ENCODE measurements at regions not wholly inside any gene's neighbourhood (a gene's known extent, or its start where the extent isn't known, plus 50 kb on each side); places are given as distances from the start of the nearest gene placed in this dataset.

GRCh38 chr3:40705663-40706062 lies 180.9 kb downstream of the ZNF621 start:
- DNase-seq = no peak

DNA sequence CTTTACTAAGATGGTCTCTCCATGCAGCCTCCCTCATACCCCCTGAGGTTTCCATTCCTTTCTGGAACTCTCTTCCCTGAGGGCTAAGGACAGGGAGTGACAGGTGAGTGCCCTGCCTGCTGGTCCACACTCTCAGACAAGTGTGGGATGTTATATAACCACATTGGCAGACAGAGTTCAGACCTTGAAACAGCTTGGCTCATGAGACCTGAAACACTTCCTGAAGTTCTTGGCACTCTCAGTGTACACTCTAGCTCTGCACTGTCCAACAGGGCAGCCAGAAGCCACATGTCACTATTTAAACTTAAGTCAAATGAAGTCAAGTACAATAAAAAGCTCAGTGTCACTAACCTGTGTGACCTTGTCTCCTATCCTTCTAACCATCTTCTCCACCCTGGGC lies 188.5 kb downstream of the ZNF621 start:
- no peak for DNase-seq

GRCh38 chr3:40713795-40714194 lies 189.0 kb downstream of the ZNF621 start:
- DNase-seq = no peak

DNA sequence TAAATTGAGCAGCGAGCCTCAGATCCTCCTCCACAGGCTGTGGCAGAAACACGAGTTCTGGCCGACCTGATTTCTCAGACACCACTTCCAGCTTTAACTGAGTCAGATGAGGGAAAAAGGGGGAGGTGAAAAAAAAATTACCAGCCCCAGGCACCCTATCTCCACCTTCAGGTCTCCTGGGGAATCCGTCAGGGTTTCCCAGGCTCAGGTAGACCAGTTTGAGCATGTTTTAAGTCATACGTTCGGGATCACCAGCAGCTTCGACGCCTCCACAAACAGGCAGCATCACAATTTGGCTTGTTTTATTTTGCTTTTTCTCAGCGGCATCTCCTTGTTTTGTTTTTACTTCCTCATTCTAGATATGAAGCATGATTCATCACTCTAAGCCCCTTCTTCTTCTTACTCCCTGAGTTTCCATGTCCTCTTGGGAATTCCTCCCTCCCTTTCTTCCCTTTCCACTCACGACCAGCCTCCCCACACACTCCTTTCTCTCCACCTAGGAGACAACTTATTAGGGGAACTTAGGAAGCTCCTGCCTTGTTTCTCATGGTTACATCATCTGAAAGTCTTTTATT lies 190.1 kb downstream of the ZNF621 start:
- DNase-seq = no peak

DNA sequence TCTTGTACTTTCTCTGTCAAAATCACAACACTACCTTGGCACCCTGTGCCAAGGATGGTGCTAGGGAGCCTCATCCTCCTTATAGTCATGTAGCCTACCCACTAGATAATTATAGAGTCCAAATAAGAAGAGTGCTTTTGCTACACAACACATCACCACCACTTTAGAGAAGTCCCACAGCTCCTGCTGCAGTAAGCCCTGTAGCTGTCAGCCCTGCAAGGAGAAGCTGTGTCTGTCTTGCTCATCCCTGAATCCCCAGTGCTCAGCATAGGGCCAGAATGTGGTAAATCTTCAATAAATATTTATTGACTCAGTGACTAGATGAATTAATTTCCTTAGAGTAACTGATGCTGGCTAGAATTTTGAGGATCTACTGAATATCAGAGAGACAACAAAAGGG lies 190.8 kb downstream of the ZNF621 start:
- no peak for DNase-seq

- no peak for DNase-seq
Observed at GRCh38 chr3:40717471-40717870, 192.7 kb downstream of the ZNF621 start.

- DNase-seq = no peak
Observed at GRCh38 chr3:40718209-40718608, 193.4 kb downstream of the ZNF621 start.

GRCh38 chr3:40718681-40719080 lies 193.9 kb downstream of the ZNF621 start:
- no peak for DNase-seq

GRCh38 chr3:40719660-40720287 lies 195.0 kb downstream of the ZNF621 start:
- DNase-seq = no peak

GRCh38 chr3:40720341-40720740 lies 195.6 kb downstream of the ZNF621 start:
- no peak for DNase-seq

GRCh38 chr3:40720863-40721262 lies 196.1 kb downstream of the ZNF621 start:
- DNase-seq = no peak

DNA sequence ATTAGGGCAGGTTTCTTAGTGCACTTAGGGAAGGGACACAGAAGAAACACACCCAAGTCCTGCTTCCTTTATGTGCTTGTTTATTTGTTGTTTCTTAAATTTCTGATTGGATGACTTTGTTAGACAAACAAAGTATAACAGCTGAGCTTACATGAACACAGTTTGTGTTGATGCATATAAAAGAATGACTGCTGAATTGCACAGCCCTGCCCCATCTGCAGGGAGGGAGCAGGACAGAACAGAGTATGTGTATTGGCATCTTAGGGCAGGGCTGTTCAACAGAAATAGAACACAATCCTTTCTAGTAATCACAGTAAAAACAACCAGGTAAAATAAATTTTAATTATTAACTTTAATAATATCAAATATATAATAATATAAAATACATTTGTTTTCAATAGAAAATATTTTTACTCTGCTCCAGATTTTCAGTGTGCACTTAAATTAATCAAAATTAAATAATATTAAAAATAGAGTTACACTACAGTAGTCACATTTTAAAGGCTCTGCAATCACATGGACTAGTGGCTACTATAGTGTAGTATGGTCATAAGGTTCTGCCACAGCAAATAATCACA lies 198.4 kb downstream of the ZNF621 start:
- no peak for DNase-seq

DNA sequence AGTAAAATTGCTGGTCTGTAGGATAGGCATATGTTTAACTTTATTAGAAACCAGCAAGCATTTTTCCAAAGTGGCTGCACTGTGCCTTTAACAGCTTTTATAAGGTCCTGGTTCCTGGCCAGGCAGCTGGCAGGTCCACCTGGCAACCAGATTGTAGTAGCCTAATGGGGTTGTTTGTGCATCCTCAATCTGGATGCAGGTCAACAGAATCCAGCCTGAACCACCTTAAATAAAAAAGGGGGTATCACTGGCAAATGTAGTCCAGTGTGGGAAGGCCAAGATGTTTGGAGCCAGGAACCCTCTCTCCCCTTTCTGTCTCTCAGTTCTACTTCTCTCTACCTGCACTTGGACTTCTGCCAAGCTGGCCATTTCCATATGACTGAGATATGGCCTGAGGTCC lies 200.3 kb downstream of the ZNF621 start:
- no peak for DNase-seq

- DNase-seq = no peak
Observed at GRCh38 chr3:40731445-40731844, 206.7 kb downstream of the ZNF621 start.

DNA sequence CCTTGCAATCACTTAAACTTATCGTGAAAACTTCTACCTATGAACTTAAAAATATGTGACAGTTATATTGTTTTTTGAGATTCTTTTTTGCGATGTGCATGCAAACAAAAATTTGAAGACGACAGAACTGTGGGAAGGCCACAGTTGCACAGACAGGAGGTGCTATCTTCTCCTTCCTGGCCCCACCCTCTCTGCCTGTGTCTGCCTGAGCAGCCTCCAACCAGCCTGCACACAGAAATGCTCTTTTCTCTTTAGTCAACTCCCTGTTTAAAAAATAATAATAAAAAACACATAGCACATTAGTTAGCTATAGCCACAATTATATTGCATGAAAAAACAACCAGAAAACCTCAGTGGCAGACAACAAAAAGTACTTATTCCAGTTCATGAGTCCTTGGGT lies 212.2 kb downstream of the ZNF621 start:
- DNase-seq = no peak

DNA sequence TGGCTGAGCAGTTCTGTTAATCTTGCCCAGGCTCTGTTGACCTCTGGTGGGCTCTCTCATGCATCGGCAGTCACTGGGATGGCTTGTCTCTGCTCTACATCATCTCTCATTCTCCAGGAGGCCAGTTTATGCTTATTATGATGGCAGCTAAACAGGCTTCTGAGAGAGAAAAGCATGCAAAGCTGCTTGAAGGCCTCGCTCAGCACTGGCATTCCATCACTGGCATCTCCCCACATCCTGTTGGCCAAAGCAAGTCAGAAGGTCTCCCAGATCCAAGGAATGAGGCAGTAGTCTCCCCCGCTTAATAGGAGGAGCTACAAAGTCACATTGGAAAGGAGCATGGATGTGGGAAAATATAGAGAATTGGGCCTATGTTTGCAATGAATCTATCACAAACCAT lies 212.6 kb downstream of the ZNF621 start:
- DNase-seq = no peak

DNA sequence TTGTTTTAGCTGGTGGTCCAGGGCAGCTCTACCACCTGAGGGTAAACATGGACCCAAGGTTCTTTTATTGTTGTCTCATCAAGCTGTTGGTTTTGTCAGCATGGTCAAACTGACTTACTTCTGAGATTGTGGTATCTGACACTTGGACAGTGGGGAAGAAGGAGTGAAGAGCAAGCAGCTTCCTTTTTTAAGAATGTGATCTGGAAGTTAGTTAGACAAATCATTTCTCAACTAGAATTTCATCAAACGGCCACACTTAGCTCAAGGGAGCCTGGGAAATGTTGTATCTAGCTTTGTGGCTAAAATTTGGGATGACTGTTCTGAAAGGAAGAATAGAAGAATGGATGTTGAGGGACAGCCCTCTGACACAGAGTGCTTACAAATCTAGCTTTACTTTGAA lies 215.2 kb downstream of the ZNF621 start:
- DNase-seq = no peak

GRCh38 chr3:40741729-40742128 lies 217.0 kb downstream of the ZNF621 start:
- DNase-seq = no peak

DNA sequence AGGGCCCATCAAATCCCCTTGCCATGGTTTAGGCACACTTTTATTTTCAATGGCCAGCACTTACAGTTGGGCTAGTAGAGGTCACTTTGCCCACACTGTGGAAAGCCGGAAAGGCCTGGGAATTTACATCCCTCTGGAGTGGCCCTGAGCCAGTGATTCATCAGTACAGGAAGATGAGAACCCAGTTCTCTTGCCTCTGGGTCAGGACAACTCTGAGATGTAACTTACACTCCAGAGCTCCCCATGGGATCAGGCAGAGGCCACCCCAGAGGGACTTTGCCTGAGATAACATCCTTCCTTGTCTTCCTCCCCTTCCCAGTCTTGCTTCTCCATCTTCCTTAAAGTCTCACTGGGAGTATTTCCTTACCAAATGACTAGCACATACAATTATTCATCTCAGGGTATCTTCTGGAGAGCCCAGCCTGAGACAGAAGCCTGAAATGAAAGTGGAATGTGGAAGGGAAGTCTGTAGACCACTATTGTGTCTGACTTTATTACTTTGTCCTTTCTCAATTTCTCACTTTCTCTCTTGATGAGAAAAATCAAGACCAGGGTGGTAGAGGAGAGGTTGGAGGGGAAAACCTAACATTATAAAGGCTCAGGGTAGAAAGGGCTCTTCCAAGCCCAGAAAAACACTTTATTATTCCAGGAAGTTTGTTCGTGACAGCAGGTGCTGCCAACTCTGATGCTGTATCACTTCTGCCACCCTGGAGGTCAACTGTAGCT lies 220.8 kb downstream of the ZNF621 start:
- no peak for DNase-seq

- DNase-seq = no peak
Observed at GRCh38 chr3:40751666-40752065, 226.9 kb downstream of the ZNF621 start.

GRCh38 chr3:40752492-40752891 lies 227.7 kb downstream of the ZNF621 start:
- DNase-seq = no peak

- DNase-seq = no peak
Observed at GRCh38 chr3:40753291-40753770, 228.6 kb downstream of the ZNF621 start.

DNA sequence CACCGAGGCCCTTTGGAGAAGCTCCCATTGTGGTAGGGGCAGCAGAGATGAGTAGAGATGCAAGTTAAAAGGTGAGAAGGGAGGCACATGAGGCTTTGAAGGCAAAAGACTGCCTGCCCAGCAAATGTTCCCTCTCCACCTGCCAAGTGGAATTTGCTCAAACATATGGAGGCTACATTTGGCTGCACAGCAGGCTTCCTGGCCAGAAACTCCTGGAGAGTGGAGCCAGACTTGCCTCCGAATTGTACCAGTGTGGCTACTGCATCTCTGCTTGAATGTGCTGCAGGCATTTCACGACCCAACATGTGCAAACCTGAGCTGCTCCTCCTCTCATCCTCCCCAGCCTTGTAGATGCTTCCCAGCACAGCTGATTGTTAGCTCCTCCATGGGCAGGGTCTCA lies 229.2 kb downstream of the ZNF621 start:
- DNase-seq = no peak

DNA sequence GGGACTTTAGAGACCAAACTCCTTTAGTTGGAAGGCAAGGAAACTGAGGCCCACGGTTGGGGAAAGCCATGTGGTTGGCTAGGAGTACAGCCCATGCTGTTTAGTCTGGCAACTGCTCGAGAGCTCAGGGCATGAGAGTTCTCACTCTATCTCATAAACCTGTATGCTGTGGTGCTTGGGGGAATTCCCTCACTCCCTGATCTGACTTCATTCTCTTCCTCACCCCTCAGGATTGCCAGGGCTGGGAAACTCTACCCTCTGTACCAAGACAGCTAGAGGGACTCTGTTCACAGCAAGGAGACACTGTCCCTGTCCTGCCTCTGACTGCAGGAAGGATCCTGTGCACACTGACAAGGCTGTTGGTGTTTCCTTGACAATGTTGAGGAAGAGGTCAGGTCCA lies 230.2 kb downstream of the ZNF621 start:
- DNase-seq = no peak
